SK-N-SH (cell line): ENCODE measurements at regions not wholly inside any gene's neighbourhood (a gene's known extent, or its start where the extent isn't known, plus 50 kb on each side); places are given as distances from the start of the nearest gene placed in this dataset.

ENCODE experiments used
- CTCF ChIA-PET: fragments of 300-600, 350-600 bp; formaldehyde crosslinking; extraction: SDS; loops from one replicate; lab custom pipeline; 2021; lab: Yijun Ruan, JAX
- POLR2A ChIA-PET: fragments of 350-600 bp; sonication (Branson Sonifier 250); formaldehyde crosslinking; extraction: SDS; loops from one replicate; lab custom pipeline; 2020; ENCODE audit warnings: antibody characterized with exemption, inconsistent platforms; lab: Yijun Ruan, JAX
- DNase-seq: peaks from one replicate; pipeline ENCODE4 v3.0.0; 2012
- H2AFZ ChIP-seq: fragments of 200-600 bp; sonication (generic); 2 replicates; pipeline ENCODE4 v1.8.1; 2016; ENCODE audit warnings: antibody characterized with exemption, mild to moderate bottlenecking, low read depth
- H3F3A ChIP-seq: fragments of 200-600 bp; sonication (generic); replicated peaks from 2 replicates; pipeline ENCODE3; 2016; ENCODE audit warnings: antibody characterized with exemption, mild to moderate bottlenecking; ENCODE audit not compliant: insufficient read depth
- H3K27ac ChIP-seq, 2 experiments: fragments of 200-500 bp in 1 of 2; fragments of 200-600 bp in 1 of 2; sonication (Bioruptor generic) in 1 of 2; sonication (generic), shearing (Covaris generic) in 1 of 2; 2 replicates each; pipeline versions ENCODE4 v1.5.1 to v1.6.1; 2014 to 2016; ENCODE audit warnings: low read depth in 2 of 2, inconsistent platforms in 1 of 2, low read length in 1 of 2, mild to moderate bottlenecking in 1 of 2, mixed read lengths in 1 of 2
- H3K27me3 ChIP-seq: fragments of 200-600 bp; sonication (generic), shearing (Covaris generic); 2 replicates; pipeline ENCODE4 v1.6.1; 2016; ENCODE audit warnings: mixed run types; ENCODE audit not compliant: insufficient read depth
- H3K36me3 ChIP-seq, 2 experiments: fragments of 200-500 bp in 1 of 2; fragments of 200-600 bp in 1 of 2; sonication (Bioruptor generic) in 1 of 2; sonication (generic) in 1 of 2; replicated peaks in 1 of 2; 2 replicates each; pipeline versions ENCODE3 to v1.5.1; 2014 to 2016; ENCODE audit warnings: low read length in 1 of 2, mild to moderate bottlenecking in 1 of 2; ENCODE audit not compliant: insufficient read depth in 2 of 2, control insufficient read depth in 1 of 2
- H3K4me1 ChIP-seq, 2 experiments: fragments of 200-500 bp in 1 of 2; fragments of 200-600 bp in 1 of 2; sonication (Bioruptor generic) in 1 of 2; sonication (generic), shearing (Covaris generic) in 1 of 2; 2 replicates each; pipeline versions ENCODE4 v1.5.1 to v1.6.1; 2014 to 2016; ENCODE audit warnings: low read depth in 1 of 2, low read length in 1 of 2, mixed run types in 1 of 2; ENCODE audit not compliant: insufficient read depth in 2 of 2, control insufficient read depth in 1 of 2
- H3K4me2 ChIP-seq: fragments of 200-600 bp; sonication (generic), shearing (Covaris generic); 2 replicates; pipeline ENCODE4 v1.6.1; 2017; ENCODE audit warnings: mixed run types
- H3K4me3 ChIP-seq, 2 experiments: fragments of 200-500 bp in 1 of 2; fragments of 200-600 bp in 1 of 2; sonication (Bioruptor generic) in 1 of 2; sonication (generic), shearing (Covaris generic) in 1 of 2; 2 replicates each; pipeline versions ENCODE4 v1.5.1 to v1.8.1; 2014 to 2016; ENCODE audit warnings: low read depth in 2 of 2, inconsistent platforms in 1 of 2, low read length in 1 of 2, mild to moderate bottlenecking in 1 of 2, mixed read lengths in 1 of 2, moderate library complexity in 1 of 2
- H3K79me2 ChIP-seq: fragments of 200-600 bp; sonication (generic); 2 replicates; pipeline ENCODE4 v1.8.1; 2017; ENCODE audit warnings: mild to moderate bottlenecking; ENCODE audit not compliant: insufficient read depth
- H3K9ac ChIP-seq: fragments of 200-600 bp; sonication (generic); 2 replicates; pipeline ENCODE4 v1.6.1; 2017; ENCODE audit warnings: mixed run types
- H3K9me2 ChIP-seq: fragments of 200-600 bp; sonication (generic); 2 replicates; pipeline ENCODE4 v1.6.1; 2017; ENCODE audit warnings: mixed run types
- H3K9me3 ChIP-seq: fragments of 200-600 bp; sonication (generic); 2 replicates; pipeline ENCODE4 v1.6.1; 2017; ENCODE audit warnings: mixed run types, mild to moderate bottlenecking, moderate library complexity
- H4K20me1 ChIP-seq: fragments of 200-600 bp; sonication (generic); 2 replicates; pipeline ENCODE4 v1.6.1; 2017; ENCODE audit warnings: mild to moderate bottlenecking, mixed run types; ENCODE audit not compliant: insufficient read depth
- EP300 ChIP-seq, 2 experiments: IDR thresholded peaks; 2 replicates each; pipeline versions ENCODE4 v1.4.0 to v1.6.1; 2012; ENCODE audit warnings: borderline replicate concordance in 1 of 2, low read depth in 1 of 2, low read length in 1 of 2
- FOSL2 ChIP-seq: IDR thresholded peaks from 2 replicates; pipeline ENCODE4 v1.4.0; 2012; ENCODE audit warnings: low read depth, mild to moderate bottlenecking, moderate library complexity, borderline replicate concordance
- JUND ChIP-seq: IDR thresholded peaks from 2 replicates; pipeline ENCODE4 v1.4.0; 2012
- MXI1 ChIP-seq: IDR thresholded peaks from 2 replicates; pipeline ENCODE4 v1.6.1; 2012; ENCODE audit warnings: mild to moderate bottlenecking, low read depth, low read length, improper control_type of control experiment
- NRF1 ChIP-seq: IDR thresholded peaks from 2 replicates; pipeline ENCODE4 v1.6.1; 2012; ENCODE audit warnings: low read depth, mild to moderate bottlenecking, low read length
- POLR2AphosphoS5 ChIP-seq: IDR thresholded peaks from 2 replicates; pipeline ENCODE4 v1.6.1; 2012; ENCODE audit warnings: low read depth, low read length
- RAD21 ChIP-seq: IDR thresholded peaks from 2 replicates; pipeline ENCODE4 v1.6.1; 2012; ENCODE audit warnings: mild to moderate bottlenecking, low read length
- RXRA ChIP-seq: IDR thresholded peaks from 2 replicates; pipeline ENCODE4 v1.4.0; 2012; ENCODE audit warnings: low read depth, mild to moderate bottlenecking, borderline replicate concordance
- SMC3 ChIP-seq: IDR thresholded peaks from 2 replicates; pipeline ENCODE4 v1.6.1; 2012; ENCODE audit warnings: low read depth, low read length, improper control_type of control experiment
- TEAD4 ChIP-seq: IDR thresholded peaks from 2 replicates; pipeline ENCODE4 v1.4.0; 2012; ENCODE audit warnings: mild to moderate bottlenecking, borderline replicate concordance; ENCODE audit not compliant: insufficient read depth
- YY1 ChIP-seq: IDR thresholded peaks from 2 replicates; pipeline ENCODE4 v1.4.0; 2012; ENCODE audit warnings: low read depth, mild to moderate bottlenecking
- WGBS: methylation state at CpG from one replicate; pipeline ENCODE4 v1.1.6; 2017; ENCODE audit warnings: low lambda C conversion rate; 5-methylcytosine and 5-hydroxymethylcytosine counted together
- TF ChIP-seq, protein P1 (sequence below): fragments of 200-600 bp; sonication (generic); IDR thresholded peaks from 2 replicates; pipeline ENCODE4 v1.6.1; 2017; ENCODE audit warnings: antibody characterized with exemption, mild to moderate bottlenecking, moderate library complexity
- TF ChIP-seq, protein P2 (sequence below): fragments of 150-350 bp; IDR thresholded peaks from 2 replicates; pipeline ENCODE4 v1.6.1; 2017; ENCODE audit warnings: antibody characterized with exemption, low read length, low read depth, borderline replicate concordance
- TF ChIP-seq, protein P3 (sequence below): IDR thresholded peaks from 2 replicates; pipeline ENCODE4; 2012
- TF ChIP-seq, protein P4 (sequence below): fragments of 150-350 bp; IDR thresholded peaks from 2 replicates; pipeline ENCODE4 v1.6.1; 2016; ENCODE audit warnings: mild to moderate bottlenecking, low read depth, low read length
- TF ChIP-seq, protein P5 (sequence below): IDR thresholded peaks from 2 replicates; pipeline ENCODE4 v1.4.0; 2012; ENCODE audit warnings: low read depth, borderline replicate concordance

DNA sequence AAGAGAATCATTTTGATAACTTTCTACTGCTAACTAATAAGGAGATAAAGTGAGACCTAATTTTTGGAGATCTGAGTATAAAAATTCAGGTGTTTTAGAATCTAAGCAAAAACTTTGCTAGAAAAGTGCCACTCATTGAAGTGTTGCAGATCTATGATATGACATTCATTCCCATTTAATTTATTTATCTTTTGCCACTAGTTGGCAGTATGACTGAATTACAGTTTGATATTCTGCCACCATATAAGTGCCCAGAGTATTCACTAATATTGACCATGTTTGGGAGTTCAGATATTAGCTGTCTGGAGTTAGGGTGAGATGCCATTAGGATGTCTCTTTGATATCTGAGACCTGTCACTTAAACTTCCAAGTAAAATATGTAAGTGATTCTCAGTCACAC is 251.3 kb upstream of the GBE1 start:
- Histone ChIP-seq H3K4me1 (no peaks in the 10 kb centered on the region), H3K4me2 (no peak overlapping the region), H2AFZ (no peak overlapping the region), H3K9ac (no peak overlapping the region), H3K79me2 (no peaks in the 10 kb centered on the region), H3K36me3 (no peaks in the 10 kb centered on the region), H3K9me2 (no peaks in the 10 kb centered on the region), H3F3A (no peaks in the 10 kb centered on the region), H4K20me1 (no peaks in the 10 kb centered on the region), H3K27ac (no peak overlapping the region), H3K9me3 (no peaks in the 10 kb centered on the region), H3K27me3 (no peaks in the 10 kb centered on the region), H3K4me3 (no peak overlapping the region)
- TF ChIP-seq, protein P1, sequence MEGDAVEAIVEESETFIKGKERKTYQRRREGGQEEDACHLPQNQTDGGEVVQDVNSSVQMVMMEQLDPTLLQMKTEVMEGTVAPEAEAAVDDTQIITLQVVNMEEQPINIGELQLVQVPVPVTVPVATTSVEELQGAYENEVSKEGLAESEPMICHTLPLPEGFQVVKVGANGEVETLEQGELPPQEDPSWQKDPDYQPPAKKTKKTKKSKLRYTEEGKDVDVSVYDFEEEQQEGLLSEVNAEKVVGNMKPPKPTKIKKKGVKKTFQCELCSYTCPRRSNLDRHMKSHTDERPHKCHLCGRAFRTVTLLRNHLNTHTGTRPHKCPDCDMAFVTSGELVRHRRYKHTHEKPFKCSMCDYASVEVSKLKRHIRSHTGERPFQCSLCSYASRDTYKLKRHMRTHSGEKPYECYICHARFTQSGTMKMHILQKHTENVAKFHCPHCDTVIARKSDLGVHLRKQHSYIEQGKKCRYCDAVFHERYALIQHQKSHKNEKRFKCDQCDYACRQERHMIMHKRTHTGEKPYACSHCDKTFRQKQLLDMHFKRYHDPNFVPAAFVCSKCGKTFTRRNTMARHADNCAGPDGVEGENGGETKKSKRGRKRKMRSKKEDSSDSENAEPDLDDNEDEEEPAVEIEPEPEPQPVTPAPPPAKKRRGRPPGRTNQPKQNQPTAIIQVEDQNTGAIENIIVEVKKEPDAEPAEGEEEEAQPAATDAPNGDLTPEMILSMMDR, result peak; percentile 62
- TF ChIP-seq JUND (no peak), RAD21 (0 out of 2 replicates have a peak, but pooled peaks have one; percentile 8)
- TF ChIP-seq, protein P2, sequence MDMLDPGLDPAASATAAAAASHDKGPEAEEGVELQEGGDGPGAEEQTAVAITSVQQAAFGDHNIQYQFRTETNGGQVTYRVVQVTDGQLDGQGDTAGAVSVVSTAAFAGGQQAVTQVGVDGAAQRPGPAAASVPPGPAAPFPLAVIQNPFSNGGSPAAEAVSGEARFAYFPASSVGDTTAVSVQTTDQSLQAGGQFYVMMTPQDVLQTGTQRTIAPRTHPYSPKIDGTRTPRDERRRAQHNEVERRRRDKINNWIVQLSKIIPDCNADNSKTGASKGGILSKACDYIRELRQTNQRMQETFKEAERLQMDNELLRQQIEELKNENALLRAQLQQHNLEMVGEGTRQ, result no peak
- no peak for DNase-seq
- ChIA-PET CTCF (interaction anchor here (1.0 to 1.6 kb wide), 7 partner anchors 10 to 200 kb away, joined by 3 to 4 read pairs (median 3); no protein-coding TSS in a partner anchor), POLR2A (no interaction called here)

DNA sequence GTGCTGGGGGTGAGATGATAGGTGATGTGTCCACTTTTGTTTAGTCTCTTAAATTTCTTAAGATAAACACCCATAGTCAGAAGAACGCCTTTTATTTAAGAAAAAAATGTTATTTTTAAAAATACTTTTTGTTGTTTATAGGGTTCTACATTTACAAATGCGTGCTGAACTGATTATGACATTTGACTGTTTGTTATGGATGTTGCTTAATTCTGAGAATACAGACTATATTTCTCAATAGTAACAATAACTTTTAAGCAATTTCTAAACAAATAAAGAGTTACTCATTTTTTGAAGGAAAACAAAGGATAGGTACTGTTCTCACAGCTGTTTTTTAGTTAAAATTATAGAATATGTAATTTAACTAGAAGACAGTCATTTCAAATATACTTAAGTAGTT is 249.9 kb upstream of the GBE1 start:
- H3K27ac ChIP-seq, result no peak overlapping the region
- no peak overlapping the region for H3K9ac ChIP-seq
- H3K9me2 ChIP-seq, result no peaks in the 10 kb centered on the region
- no peaks in the 10 kb centered on the region for H3K27me3 ChIP-seq
- 38% methylated on average over 2 of the region's 2 CpGs for WGBS
- CTCF ChIA-PET, result interaction anchor here (1.1 kb wide), 1 partner anchor 10 kb away, joined by 3 read pairs; no protein-coding TSS in a partner anchor
- H4K20me1 ChIP-seq, result no peaks in the 10 kb centered on the region
- H3K4me3 ChIP-seq, result no peak overlapping the region
- no peaks in the 10 kb centered on the region for H3K9me3 ChIP-seq
- H3K79me2 ChIP-seq, result no peaks in the 10 kb centered on the region
- POLR2A ChIA-PET, result no interaction called here
- no peaks in the 10 kb centered on the region for H3K36me3 ChIP-seq
- no peak overlapping the region for H2AFZ ChIP-seq
- H3F3A ChIP-seq, result no peaks in the 10 kb centered on the region
- no peaks in the 10 kb centered on the region for H3K4me1 ChIP-seq
- no peak for DNase-seq
- H3K4me2 ChIP-seq, result no peak overlapping the region
- no peak for TF ChIP-seq MXI1
- TF ChIP-seq JUND, result no peak
- TF ChIP-seq, protein P3, sequence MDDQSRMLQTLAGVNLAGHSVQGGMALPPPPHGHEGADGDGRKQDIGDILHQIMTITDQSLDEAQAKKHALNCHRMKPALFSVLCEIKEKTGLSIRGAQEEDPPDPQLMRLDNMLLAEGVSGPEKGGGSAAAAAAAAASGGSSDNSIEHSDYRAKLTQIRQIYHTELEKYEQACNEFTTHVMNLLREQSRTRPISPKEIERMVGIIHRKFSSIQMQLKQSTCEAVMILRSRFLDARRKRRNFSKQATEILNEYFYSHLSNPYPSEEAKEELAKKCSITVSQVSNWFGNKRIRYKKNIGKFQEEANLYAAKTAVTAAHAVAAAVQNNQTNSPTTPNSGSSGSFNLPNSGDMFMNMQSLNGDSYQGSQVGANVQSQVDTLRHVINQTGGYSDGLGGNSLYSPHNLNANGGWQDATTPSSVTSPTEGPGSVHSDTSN, result no peak
- TF ChIP-seq, protein P1, result no peak
- TF ChIP-seq POLR2AphosphoS5, result no peak
- no peak for TF ChIP-seq TEAD4
- no peak for TF ChIP-seq RXRA
- no peak for TF ChIP-seq RAD21
- no peak for TF ChIP-seq EP300 (IDR thresholded peaks at IDR 0.05; ENCODE audit: borderline replicate concordance in 1 of 2, low read depth in 1 of 2, low read length in 1 of 2)
- TF ChIP-seq, protein P2, result no peak
- no peak for TF ChIP-seq YY1
- TF ChIP-seq, protein P4, sequence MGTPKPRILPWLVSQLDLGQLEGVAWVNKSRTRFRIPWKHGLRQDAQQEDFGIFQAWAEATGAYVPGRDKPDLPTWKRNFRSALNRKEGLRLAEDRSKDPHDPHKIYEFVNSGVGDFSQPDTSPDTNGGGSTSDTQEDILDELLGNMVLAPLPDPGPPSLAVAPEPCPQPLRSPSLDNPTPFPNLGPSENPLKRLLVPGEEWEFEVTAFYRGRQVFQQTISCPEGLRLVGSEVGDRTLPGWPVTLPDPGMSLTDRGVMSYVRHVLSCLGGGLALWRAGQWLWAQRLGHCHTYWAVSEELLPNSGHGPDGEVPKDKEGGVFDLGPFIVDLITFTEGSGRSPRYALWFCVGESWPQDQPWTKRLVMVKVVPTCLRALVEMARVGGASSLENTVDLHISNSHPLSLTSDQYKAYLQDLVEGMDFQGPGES, result no peak
- TF ChIP-seq, protein P5, sequence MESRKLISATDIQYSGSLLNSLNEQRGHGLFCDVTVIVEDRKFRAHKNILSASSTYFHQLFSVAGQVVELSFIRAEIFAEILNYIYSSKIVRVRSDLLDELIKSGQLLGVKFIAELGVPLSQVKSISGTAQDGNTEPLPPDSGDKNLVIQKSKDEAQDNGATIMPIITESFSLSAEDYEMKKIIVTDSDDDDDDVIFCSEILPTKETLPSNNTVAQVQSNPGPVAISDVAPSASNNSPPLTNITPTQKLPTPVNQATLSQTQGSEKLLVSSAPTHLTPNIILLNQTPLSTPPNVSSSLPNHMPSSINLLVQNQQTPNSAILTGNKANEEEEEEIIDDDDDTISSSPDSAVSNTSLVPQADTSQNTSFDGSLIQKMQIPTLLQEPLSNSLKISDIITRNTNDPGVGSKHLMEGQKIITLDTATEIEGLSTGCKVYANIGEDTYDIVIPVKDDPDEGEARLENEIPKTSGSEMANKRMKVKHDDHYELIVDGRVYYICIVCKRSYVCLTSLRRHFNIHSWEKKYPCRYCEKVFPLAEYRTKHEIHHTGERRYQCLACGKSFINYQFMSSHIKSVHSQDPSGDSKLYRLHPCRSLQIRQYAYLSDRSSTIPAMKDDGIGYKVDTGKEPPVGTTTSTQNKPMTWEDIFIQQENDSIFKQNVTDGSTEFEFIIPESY, result no peak
- no peak for TF ChIP-seq NRF1
- TF ChIP-seq SMC3, result no peak
- no peak for TF ChIP-seq FOSL2
